NT2/D1 (cell line): ENCODE measurements at regions not wholly inside any gene's neighbourhood (a gene's known extent, or its start where the extent isn't known, plus 50 kb on each side); places are given as distances from the start of the nearest gene placed in this dataset.

Experiments
- SUZ12 ChIP-seq: IDR thresholded peaks from 2 replicates; pipeline ENCODE4 v1.6.1; 2011; ENCODE audit not compliant: insufficient read length, insufficient read depth; ENCODE audit errors: extremely low read depth
- YY1 ChIP-seq: IDR thresholded peaks from 2 replicates; pipeline ENCODE4 v1.6.1; 2011; ENCODE audit not compliant: insufficient read length, insufficient read depth
- ZNF274 ChIP-seq: IDR thresholded peaks from 2 replicates; pipeline ENCODE4 v1.6.1; 2011; ENCODE audit warnings: mild to moderate bottlenecking, low read depth, low read length

DNA sequence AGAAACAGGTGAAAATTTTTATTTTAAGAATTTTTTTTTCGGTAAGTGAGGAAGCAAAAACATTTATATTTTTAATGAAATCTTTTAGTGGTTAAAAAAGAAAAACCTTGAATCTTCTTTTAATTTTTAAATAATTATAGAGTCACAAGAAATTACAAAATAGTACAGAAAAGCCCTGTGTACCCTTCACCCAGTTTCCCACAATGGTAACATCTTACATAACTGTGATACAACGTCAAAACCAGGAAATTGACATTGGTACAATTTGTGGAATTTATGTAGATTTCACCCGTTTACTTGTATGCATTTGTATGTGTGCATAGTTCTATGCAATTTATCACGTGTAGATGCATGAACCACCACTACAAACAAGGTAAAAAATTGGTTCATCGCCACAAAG is 285.9 kb downstream of the MTX2 start:
- no peak for TF ChIP-seq SUZ12
- TF ChIP-seq YY1 = no peak
- TF ChIP-seq ZNF274 = no peak
